Keratinocyte (primary cell): ENCODE measurements at regions not wholly inside any gene's neighbourhood (a gene's known extent, or its start where the extent isn't known, plus 50 kb on each side); places are given as distances from the start of the nearest gene placed in this dataset.

ENCODE experiments used
- DNase-seq: peaks from one replicate; pipeline ENCODE4 v3.0.0-alpha.2; 2011; ENCODE audit warnings: low read depth, missing footprints, low spot score
- FAIRE-seq: peaks from 2 replicates; lab custom pipeline; 2011; peaks lifted over from hg19 to GRCh38; lab: Jason Lieb, UNC
- H2AFZ ChIP-seq: 2 replicates; pipeline ENCODE4 v1.6.0; 2012; ENCODE audit warnings: low read length, control low read depth, inconsistent platforms; ENCODE audit not compliant: control insufficient read depth
- H3K27ac ChIP-seq: 2 replicates; pipeline ENCODE4 v1.5.1; 2011; ENCODE audit warnings: low read length; ENCODE audit not compliant: control insufficient read depth, insufficient read depth
- H3K27me3 ChIP-seq: 3 replicates; pipeline ENCODE4 v1.6.0; 2011; ENCODE audit warnings: low read length; ENCODE audit not compliant: control insufficient read depth, insufficient read depth; ENCODE audit errors: extremely low read depth
- H3K36me3 ChIP-seq, 2 experiments: 2 replicates in 1 of 2; 3 replicates in 1 of 2; pipeline ENCODE4 v1.5.1; 2011; ENCODE audit warnings: low read length in 2 of 2, mild to moderate bottlenecking in 1 of 2; ENCODE audit not compliant: control insufficient read depth in 2 of 2, insufficient read depth in 2 of 2; ENCODE audit errors: extremely low read depth in 1 of 2
- H3K4me1 ChIP-seq: 3 replicates; pipeline ENCODE4 v1.5.1; 2011; ENCODE audit warnings: low read length; ENCODE audit not compliant: control insufficient read depth, insufficient read depth; ENCODE audit errors: extremely low read depth
- H3K4me2 ChIP-seq: 3 replicates; pipeline ENCODE4 v1.6.0; 2011; ENCODE audit warnings: low read depth, low read length; ENCODE audit not compliant: control insufficient read depth, insufficient read depth; ENCODE audit errors: extremely low read depth
- H3K4me3 ChIP-seq, 3 experiments: fragments of 200-600 bp in 1 of 3; sonication (generic) in 1 of 3; 2 replicates in 2 of 3; 3 replicates in 1 of 3; pipeline ENCODE4 v1.5.1; 2011 to 2016; ENCODE audit warnings: low read length in 3 of 3, mild to moderate bottlenecking in 3 of 3, control low read depth in 2 of 3, inconsistent platforms in 1 of 3, low read depth in 1 of 3, mixed read lengths in 1 of 3, mixed run types in 1 of 3, moderate library complexity in 1 of 3; ENCODE audit not compliant: control insufficient read depth in 2 of 3, insufficient read depth in 2 of 3; ENCODE audit errors: extremely low read depth in 1 of 3
- H3K79me2 ChIP-seq: 2 replicates; pipeline ENCODE4 v1.6.0; 2012; ENCODE audit warnings: low read length; ENCODE audit not compliant: control insufficient read depth, insufficient read depth
- H3K9ac ChIP-seq: 3 replicates; pipeline ENCODE4 v1.6.0; 2011; ENCODE audit warnings: low read length; ENCODE audit not compliant: control insufficient read depth, insufficient read depth; ENCODE audit errors: extremely low read depth
- H3K9me1 ChIP-seq: 3 replicates; pipeline ENCODE4 v1.6.0; 2011; ENCODE audit warnings: low read length; ENCODE audit not compliant: control insufficient read depth, insufficient read depth; ENCODE audit errors: extremely low read depth
- H3K9me3 ChIP-seq: 2 replicates; pipeline ENCODE4 v1.5.1; 2012; ENCODE audit warnings: low read depth, low read length; ENCODE audit not compliant: control insufficient read depth
- H4K20me1 ChIP-seq: 3 replicates; pipeline ENCODE4 v1.6.0; 2011; ENCODE audit warnings: low read length; ENCODE audit not compliant: control insufficient read depth, insufficient read depth; ENCODE audit errors: extremely low read depth
- CTCF ChIP-seq, 3 experiments: IDR thresholded peaks in 1 of 3; conservative IDR thresholded peaks in 1 of 3; optimal IDR thresholded peaks in 1 of 3; 2 replicates in 2 of 3; 3 replicates in 1 of 3; pipeline versions ENCODE3 to v1.5.1; 2011; ENCODE audit warnings: low read length in 3 of 3, mild to moderate bottlenecking in 3 of 3, moderate library complexity in 2 of 3, control low read depth in 1 of 3, inconsistent platforms in 1 of 3; ENCODE audit not compliant: insufficient read depth in 2 of 3; ENCODE audit errors: extremely low read depth in 1 of 3
- EZH2 ChIP-seq: IDR thresholded peaks from one replicate; pipeline ENCODE4 v1.6.1; 2012; ENCODE audit warnings: inconsistent platforms, mild to moderate bottlenecking, low read length, moderate library complexity
- dilution Hi-C: fragments of 300-500 bp; cut with MboI; formaldehyde crosslinking; loops from one replicate; pipeline ENCODE4 v1.7.0; 2020; ENCODE audit warnings: low sequenced_read_pairs; ENCODE audit not compliant: extremely low pct_ligation_motif_present

DNA sequence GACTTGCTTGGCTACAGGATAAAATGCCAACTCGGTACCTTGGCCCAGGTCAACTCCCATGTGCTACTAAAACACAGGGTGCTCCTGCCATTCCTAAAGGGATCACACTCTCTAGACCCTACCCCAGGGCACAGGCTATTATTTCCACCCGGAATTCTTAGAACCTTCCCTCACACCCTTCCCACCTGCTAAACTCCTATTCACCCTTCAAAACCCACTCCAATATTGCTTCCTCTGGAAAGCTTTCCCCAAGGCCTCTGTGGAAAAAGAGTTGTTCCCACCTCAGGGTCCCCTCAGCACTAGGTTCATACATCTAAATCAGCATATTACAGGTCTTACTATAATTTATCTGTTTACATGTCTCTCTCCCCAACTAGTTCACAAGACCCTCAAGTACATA lies 75.0 kb upstream of the TANC1 start:
- peak overlapping the region; percentile 37 for H2AFZ ChIP-seq
- H3K4me2 ChIP-seq = peak overlapping the region; percentile 88
- TF ChIP-seq EZH2 (no peak), CTCF (optimal IDR thresholded peaks at IDR 0.05 in 1 of 3, IDR thresholded peaks at IDR 0.05 in 1 of 3, conservative IDR thresholded peaks at IDR 0.05 in 1 of 3; ENCODE audit: extremely low read depth in 1 of 3, insufficient read depth in 2 of 3, low read length in 3 of 3) (no peak)
- FAIRE-seq (no peak), DNase-seq (no peak)
- no peaks in the 10 kb centered on the region for H3K79me2 ChIP-seq
- H3K27ac ChIP-seq = peak overlapping the region; percentile 99
- peak overlapping the region in 1 of 3 experiments; percentile 12 for H3K4me3 ChIP-seq
- peaks cover 2% of the 10 kb centered on the region for H3K9me3 ChIP-seq
- H3K36me3 ChIP-seq = no peaks in the 10 kb centered on the region
- H3K9me1 ChIP-seq = no peaks in the 10 kb centered on the region
- H3K9ac ChIP-seq = peak overlapping the region; percentile 80
- peaks cover 49% of the 10 kb centered on the region for H3K4me1 ChIP-seq
- H3K27me3 ChIP-seq = no peaks in the 10 kb centered on the region
- dilution Hi-C loops = no loop called here
- no peaks in the 10 kb centered on the region for H4K20me1 ChIP-seq

DNA sequence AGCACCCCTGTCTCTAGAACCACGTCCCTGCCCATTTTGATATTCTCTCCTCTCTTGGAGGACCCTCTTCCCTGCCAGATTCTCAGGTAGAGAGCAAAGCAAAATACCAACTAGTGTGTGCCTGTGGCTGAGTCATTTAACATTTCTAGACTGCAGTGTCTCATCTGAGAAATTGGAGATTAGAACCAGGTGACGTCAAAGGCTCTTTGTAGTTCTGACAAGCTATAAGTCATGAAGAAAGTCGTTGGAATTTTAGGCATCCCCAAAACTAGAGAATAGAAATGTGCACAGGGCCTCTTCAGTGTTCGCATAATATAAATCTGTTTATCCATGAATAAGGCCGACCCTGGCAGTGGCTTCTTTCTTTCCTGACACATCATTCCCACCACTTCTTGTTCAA lies 74.4 kb upstream of the TANC1 start:
- H3K36me3 ChIP-seq = no peaks in the 10 kb centered on the region
- H3K4me2 ChIP-seq = peak overlapping the region; percentile 88
- H3K79me2 ChIP-seq = no peaks in the 10 kb centered on the region
- peak overlapping the region in 1 of 3 experiments; percentile 50 for H3K4me3 ChIP-seq
- peak; percentile 73 for DNase-seq
- dilution Hi-C loops = no loop called here
- H3K9me1 ChIP-seq = no peaks in the 10 kb centered on the region
- no peak overlapping the region for H2AFZ ChIP-seq
- H4K20me1 ChIP-seq = no peaks in the 10 kb centered on the region
- H3K27ac ChIP-seq = peak overlapping the region; percentile 99
- FAIRE-seq = peak; percentile 98
- TF ChIP-seq EZH2 = no peak
- no peak for TF ChIP-seq CTCF (optimal IDR thresholded peaks at IDR 0.05 in 1 of 3, IDR thresholded peaks at IDR 0.05 in 1 of 3, conservative IDR thresholded peaks at IDR 0.05 in 1 of 3; ENCODE audit: extremely low read depth in 1 of 3, insufficient read depth in 2 of 3, low read length in 3 of 3)
- peaks cover 49% of the 10 kb centered on the region for H3K4me1 ChIP-seq
- H3K9me3 ChIP-seq = peaks cover 2% of the 10 kb centered on the region
- H3K9ac ChIP-seq = peak overlapping the region; percentile 80
- H3K27me3 ChIP-seq = no peaks in the 10 kb centered on the region
